HG02642 (cell line): ENCODE measurements at regions not wholly inside any gene's neighbourhood (a gene's known extent, or its start where the extent isn't known, plus 50 kb on each side); places are given as distances from the start of the nearest gene placed in this dataset.
"Not testable (repeated sequence)": the region's sequence is repeated elsewhere in the genome, so short reads cannot be mapped to it uniquely, and the experiment has no call there.

Experiments
- ATAC-seq: cut with Tn5 transposase; IDR thresholded peaks from one replicate; pipeline ENCODE4 v1.9.1; 2021; ENCODE audit warnings: mild to moderate bottlenecking; ENCODE audit not compliant: unreplicated experiment, poor library complexity

GRCh38 chr21:27557356-27557755 lies 590.5 kb upstream of the ADAMTS5 start:
- ATAC-seq: no peak

- ATAC-seq: no peak
These were observed 589.1 kb upstream of the ADAMTS5 start for GRCh38 chr21:27555996-27556395.

GRCh38 chr21:27550287-27550686 lies 583.4 kb upstream of the ADAMTS5 start:
- ATAC-seq: no peak

GRCh38 chr21:27548486-27548885 lies 581.6 kb upstream of the ADAMTS5 start:
- ATAC-seq: no peak

- no peak for ATAC-seq
These were observed 579.0 kb upstream of the ADAMTS5 start for GRCh38 chr21:27545754-27546349.

GRCh38 chr21:27542126-27542525 lies 575.2 kb upstream of the ADAMTS5 start:
- not testable (repeated sequence) for ATAC-seq

GRCh38 chr21:27536319-27536718 lies 569.4 kb upstream of the ADAMTS5 start:
- no peak for ATAC-seq

- no peak for ATAC-seq
These were observed 568.3 kb upstream of the ADAMTS5 start for GRCh38 chr21:27535188-27535587.

GRCh38 chr21:27534206-27534605 lies 567.3 kb upstream of the ADAMTS5 start:
- ATAC-seq: no peak

GRCh38 chr21:27532076-27532475 lies 565.2 kb upstream of the ADAMTS5 start:
- ATAC-seq: no peak

- ATAC-seq: no peak
These were observed 561.8 kb upstream of the ADAMTS5 start for GRCh38 chr21:27528697-27529096.

GRCh38 chr21:27526451-27526850 lies 559.6 kb upstream of the ADAMTS5 start:
- no peak for ATAC-seq

- no peak for ATAC-seq
These were observed 558.9 kb upstream of the ADAMTS5 start for GRCh38 chr21:27525780-27526179.

- no peak for ATAC-seq
These were observed 552.5 kb upstream of the ADAMTS5 start for GRCh38 chr21:27519361-27519760.

- ATAC-seq: not testable (repeated sequence)
These were observed 550.3 kb upstream of the ADAMTS5 start for GRCh38 chr21:27517177-27517576.

- ATAC-seq: no peak
These were observed 548.8 kb upstream of the ADAMTS5 start for GRCh38 chr21:27515676-27516075.

- no peak for ATAC-seq
These were observed 546.9 kb upstream of the ADAMTS5 start for GRCh38 chr21:27513825-27514224.

- ATAC-seq: no peak
These were observed 546.1 kb upstream of the ADAMTS5 start for GRCh38 chr21:27513016-27513415.

- no peak for ATAC-seq
These were observed 544.3 kb upstream of the ADAMTS5 start for GRCh38 chr21:27511233-27511632.

- no peak for ATAC-seq
These were observed 540.8 kb upstream of the ADAMTS5 start for GRCh38 chr21:27507695-27508094.

- ATAC-seq: no peak
These were observed 538.6 kb upstream of the ADAMTS5 start for GRCh38 chr21:27505516-27505915.

GRCh38 chr21:27502801-27503200 lies 535.9 kb upstream of the ADAMTS5 start:
- ATAC-seq: no peak

GRCh38 chr21:27498025-27498424 lies 531.1 kb upstream of the ADAMTS5 start:
- ATAC-seq: no peak
